Fibroblast of skin of left biceps (primary cell): ENCODE measurements at regions not wholly inside any gene's neighbourhood (a gene's known extent, or its start where the extent isn't known, plus 50 kb on each side); places are given as distances from the start of the nearest gene placed in this dataset.
"Not testable (repeated sequence)": the region's sequence is repeated elsewhere in the genome, so short reads cannot be mapped to it uniquely, and the experiment has no call there.

ENCODE experiments used
- DNase-seq, 2 experiments: peaks; one replicate each; pipeline ENCODE4 v3.0.0-alpha.2; 2013; ENCODE audit warnings: low read depth in 2 of 2

DNA sequence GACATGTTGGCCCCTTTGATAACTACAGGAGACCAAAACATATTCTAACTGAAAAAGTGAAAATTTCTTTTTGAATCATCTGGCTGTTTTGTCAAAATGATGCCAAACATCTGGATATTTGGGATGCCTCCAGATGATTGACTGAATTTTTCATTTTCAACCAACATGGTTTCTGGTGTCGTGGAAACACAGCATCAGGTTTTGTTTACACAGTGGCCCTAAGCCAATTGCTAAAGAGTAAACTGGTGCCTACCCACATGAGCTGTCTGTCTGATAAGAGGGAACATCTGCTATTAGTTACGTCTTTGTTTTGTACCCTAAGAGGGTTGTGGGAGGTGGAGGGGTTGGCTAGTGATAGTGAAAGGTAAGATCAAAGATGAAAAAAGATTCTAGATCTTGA lies 204.8 kb downstream of the KCNK2 start:
- DNase-seq: no peak

GRCh38 chr1:215290018-215290417 lies 207.5 kb downstream of the KCNK2 start:
- peak in 1 of 2 experiments; percentile 33 for DNase-seq

GRCh38 chr1:215292932-215293331 lies 210.4 kb downstream of the KCNK2 start:
- DNase-seq: peak; percentile 42 to 49

GRCh38 chr1:215306426-215306825 lies 223.9 kb downstream of the KCNK2 start:
- no peak for DNase-seq

DNA sequence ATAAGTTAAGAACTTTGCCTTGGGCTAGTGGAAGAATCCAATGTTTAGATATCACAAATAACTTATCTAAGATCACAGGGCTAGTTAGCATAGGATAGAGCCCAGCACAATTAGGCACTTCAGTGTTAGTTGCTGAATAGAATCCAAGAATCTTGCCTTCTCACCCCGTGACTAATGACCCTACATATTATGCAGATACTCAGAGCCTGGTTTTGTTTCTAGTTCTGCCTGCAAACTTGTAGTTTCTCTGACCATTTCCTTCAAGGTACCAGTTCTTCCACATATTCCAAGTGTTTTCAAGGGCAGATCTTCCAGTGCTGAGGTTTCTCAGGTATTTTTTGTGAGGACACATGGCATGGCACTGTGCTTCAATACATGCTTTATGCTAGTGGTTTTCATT lies 239.3 kb downstream of the KCNK2 start:
- DNase-seq: no peak

DNA sequence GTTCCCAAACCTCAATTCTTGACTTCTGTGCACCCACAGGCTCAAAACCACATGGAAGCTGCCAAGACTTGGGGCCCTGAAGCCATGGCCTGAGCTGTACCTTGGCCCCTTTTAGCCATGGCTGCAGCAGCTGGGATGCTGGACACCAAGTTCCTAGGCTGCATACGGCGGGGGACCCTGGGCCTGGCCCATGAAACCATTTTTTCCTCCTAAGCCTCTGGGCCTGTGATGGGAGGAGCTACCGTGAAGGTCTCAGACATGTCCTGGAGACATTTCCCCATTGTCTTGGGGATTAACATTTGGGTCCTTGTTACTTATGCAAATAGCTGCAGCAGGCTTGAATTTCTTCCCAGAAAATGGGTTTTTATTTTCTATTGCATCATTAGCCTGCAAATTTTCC lies 241.5 kb downstream of the KCNK2 start:
- not testable (repeated sequence) for DNase-seq

GRCh38 chr1:215330426-215330825 lies 236.7 kb upstream of the KCTD3 start:
- DNase-seq: no peak

- no peak for DNase-seq
These were observed 222.6 kb upstream of the KCTD3 start for GRCh38 chr1:215344539-215344938.

DNA sequence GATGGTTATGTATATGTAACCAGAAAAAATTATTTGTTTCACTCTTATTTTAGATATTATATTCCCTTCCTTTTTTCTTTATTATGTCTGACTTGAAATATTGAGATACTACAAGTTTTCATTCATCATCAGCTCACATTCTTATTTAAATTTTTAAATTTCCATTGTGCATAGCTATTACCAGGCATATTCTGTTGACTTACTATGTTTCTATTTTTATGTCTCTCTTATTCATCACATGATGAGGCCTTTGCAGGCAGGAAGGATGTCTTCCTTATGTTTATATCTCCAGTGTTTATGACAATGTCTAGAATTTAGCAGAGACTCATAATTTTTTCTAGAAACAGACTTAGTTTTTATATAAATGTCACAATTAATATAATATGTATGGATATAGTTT lies 221.9 kb upstream of the KCTD3 start:
- DNase-seq: no peak

DNA sequence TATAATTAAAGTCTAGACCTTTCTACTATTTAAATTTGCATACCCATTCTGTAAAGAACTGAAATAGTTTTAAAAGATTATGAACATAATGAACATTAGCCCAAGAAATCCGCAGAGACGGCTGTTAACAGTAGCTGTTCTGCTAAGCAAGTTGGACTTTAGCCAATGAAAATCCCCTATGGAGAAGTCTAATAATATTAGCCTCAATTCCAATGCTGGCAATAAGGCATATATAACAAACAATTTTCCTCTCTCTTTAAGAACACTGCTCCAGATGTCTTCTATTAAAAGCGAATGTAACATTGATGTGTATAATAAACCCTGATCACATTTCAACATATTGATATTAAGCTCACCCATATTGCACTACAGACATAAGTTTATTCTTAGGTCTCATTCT lies 221.3 kb upstream of the KCTD3 start:
- DNase-seq: peak in 1 of 2 experiments; percentile 18

DNA sequence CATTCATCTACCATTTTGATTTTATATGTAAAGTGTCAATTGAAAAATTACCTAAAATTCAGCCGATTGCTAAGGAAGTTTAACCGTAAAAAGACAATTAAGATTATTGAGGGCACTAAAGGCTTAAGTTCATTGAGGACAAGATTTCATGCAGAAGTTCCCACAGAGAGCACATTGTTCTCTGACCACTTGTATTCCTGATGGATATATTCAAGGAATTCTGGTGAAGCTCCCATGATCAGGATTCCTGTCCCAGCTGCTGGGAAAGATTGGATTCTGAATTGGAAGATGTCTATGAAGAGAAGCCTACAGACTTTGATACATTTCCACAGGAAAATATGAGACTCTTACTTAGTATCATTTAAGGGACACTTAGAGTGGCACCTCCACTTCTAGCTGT lies 209.2 kb upstream of the KCTD3 start:
- no peak for DNase-seq

GRCh38 chr1:215358356-215358755 lies 208.7 kb upstream of the KCTD3 start:
- no peak for DNase-seq

DNA sequence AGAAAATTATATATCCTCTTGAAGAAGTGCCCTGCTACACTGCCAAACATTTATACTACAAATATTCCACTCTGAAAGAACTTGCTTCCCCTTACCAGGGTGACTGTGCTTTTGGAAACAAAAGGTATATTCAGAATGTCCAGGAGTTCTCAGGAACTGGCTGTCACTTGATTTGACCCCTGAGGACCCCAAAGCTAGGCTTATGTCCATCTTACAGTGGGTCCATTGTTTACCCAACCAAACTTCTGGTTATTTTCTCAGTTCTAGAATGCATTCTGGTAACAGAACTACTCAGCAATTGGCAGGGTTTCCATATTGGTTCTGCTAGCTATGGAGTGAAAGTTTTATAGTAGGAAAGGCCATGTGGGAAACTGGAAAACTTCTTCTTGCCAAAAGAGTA lies 207.1 kb upstream of the KCTD3 start:
- no peak for DNase-seq

GRCh38 chr1:215360758-215361157 lies 206.3 kb upstream of the KCTD3 start:
- DNase-seq: no peak

DNA sequence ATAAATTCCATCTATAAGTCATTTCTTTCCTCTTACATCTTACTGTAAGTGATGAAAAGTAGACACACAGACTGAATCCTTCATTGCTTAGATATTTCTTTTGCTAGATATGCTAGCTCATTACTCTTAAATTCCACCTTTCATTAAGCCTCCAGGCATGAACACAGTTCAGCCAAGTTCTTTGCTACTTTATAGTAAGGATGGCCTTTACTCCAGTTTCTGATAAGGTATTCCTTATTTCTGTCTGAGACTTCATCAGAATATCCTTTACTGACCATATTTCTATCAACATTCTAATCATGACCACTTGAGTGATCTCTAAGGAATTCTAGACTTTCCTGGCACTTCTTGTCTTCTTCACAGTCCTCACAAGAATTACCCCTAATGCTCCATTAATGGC lies 191.7 kb upstream of the KCTD3 start:
- peak; percentile 56 to 69 for DNase-seq

- peak; percentile 94 for DNase-seq
These were observed 190.4 kb upstream of the KCTD3 start for GRCh38 chr1:215376544-215377264.

GRCh38 chr1:215377746-215378145 lies 189.4 kb upstream of the KCTD3 start:
- peak; percentile 41 to 47 for DNase-seq

DNA sequence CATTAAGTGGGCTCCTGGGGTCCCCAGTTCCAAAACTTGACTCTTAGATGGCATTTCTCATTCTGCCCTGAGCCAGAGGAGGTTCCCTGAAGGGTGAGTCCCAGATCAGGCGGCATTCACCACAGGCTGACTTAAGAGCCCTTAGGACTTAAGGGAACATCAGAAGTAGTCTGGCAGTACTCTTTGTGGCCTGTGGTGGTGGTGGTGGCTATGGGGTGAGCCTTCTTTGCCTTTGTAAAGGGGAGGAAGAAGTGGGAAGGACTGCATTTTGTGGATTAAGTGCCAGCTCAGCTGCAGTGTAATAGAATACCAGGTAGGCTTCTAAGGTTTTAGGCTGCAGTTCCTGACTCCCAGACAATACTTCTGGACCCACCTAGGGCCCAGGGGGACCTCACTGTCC lies 186.5 kb upstream of the KCTD3 start:
- DNase-seq: no peak

- no peak for DNase-seq
These were observed 173.6 kb upstream of the KCTD3 start for GRCh38 chr1:215393476-215393875.

DNA sequence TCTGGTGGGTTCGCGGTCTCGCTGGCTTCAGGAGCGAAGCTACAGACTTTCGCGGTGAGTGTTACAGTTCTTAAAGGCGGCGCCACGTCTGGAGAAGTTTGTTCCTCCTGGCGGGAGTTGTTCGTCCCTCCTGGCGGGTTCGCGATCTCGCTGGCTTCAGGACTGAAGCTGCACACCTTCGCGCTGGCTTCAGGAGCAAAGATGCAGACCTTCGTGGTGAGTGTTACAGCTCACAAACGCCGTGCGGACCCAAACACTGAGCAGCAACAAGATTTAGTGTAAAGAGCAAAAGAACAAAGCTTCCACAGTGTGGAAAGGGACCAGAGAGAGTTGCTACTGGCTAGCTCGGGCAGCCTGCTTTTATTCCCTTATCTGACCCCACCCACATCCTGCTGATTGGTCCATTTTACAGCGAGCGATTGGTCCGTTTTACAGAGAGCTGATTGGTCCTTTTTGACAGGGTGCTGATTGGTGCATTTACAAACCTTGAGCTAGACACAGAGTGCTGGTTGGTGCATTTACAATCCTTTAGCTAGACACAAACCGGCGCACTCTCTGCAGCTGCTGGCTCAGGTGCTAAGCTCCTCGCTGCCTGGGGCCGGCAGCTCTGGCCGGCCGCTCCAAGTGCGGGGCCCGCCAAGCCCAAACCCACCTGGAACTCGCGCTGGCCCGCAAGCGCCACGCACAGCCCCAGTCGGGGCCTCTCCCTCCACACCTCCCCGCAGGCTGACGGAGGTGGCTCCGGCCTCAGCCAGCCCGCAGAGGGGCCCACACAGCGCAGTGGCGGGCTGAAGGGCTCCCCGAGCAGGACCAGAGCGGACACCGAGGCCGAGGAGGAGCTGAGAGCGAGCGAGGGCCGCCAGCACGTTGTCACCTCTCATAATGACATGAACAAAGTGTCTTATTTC lies 172.8 kb upstream of the KCTD3 start:
- DNase-seq: no peak

DNA sequence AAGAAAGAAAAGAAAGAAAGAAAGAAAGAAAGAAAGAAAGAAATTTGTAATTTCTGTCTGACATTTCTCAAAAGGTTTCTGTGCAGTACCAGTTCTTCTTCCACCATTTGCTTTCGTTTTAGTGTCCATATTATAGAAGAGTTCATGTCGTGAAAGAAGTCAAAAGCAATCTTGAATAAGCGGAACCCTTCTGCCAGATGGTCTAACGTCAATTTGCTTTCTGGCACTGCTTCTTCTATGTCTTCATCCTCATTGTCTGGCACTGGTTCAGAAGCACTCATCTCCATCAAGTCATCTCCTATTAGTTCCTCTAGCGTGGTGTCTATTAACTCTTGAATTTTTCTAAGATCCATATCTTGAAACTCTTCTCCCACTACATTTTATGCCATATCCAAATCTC lies 170.0 kb upstream of the KCTD3 start:
- no peak for DNase-seq

GRCh38 chr1:215397843-215398242 lies 169.3 kb upstream of the KCTD3 start:
- DNase-seq: no peak

DNA sequence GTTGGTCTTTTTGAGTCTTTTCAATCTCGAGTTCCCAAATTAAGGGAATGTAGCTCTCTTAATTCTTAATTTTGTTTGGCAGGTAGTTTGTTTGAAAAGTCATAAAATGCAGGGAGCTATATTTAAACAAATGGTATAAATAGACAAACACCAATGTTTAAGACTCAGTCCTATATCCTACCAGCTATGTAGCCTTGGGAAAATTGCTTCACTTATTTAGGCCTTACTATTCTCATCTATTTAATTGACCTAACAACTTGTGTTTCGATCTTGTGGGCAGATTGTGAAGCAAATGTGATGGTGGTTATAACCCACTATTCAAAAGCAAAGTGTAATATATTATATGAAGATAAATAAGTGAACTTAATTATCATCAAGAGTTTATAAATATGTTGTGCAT lies 167.3 kb upstream of the KCTD3 start:
- no peak for DNase-seq
